ENCODE measurements at regions not wholly inside any gene's neighbourhood (a gene's known extent, or its start where the extent isn't known, plus 50 kb on each side); places are given as distances from the start of the nearest gene placed in this dataset.

DNA sequence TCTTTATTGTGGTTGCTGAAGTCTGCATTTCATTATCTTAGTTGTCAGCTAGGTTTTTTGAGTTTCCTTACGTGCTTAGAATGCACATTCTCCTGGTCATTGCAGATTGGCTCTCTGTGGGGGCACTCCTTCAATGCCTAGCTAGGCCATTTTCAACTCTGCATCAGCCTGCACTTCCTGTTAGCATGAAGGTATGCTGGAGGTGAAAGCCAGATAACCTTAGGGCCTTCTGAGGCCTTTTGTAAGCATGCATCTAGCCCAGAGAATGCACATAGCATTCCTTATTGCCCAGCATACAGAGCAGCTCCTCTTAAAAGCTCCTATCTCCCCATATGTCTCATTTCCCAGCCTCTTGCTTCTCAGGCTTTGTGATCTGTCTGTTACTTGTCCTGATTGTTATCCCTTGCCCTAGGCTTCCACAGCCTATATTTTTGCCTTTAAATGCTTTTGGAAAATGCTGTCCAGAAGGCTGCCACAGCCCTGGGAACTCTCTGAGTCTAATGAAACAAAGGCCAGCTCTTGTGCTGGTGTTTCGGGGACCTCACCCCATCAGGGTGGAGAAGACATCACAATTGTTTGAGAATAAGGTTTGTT lies 108.1 kb upstream of the IGFBP3 start:
- TF ChIP-seq, protein P1, sequence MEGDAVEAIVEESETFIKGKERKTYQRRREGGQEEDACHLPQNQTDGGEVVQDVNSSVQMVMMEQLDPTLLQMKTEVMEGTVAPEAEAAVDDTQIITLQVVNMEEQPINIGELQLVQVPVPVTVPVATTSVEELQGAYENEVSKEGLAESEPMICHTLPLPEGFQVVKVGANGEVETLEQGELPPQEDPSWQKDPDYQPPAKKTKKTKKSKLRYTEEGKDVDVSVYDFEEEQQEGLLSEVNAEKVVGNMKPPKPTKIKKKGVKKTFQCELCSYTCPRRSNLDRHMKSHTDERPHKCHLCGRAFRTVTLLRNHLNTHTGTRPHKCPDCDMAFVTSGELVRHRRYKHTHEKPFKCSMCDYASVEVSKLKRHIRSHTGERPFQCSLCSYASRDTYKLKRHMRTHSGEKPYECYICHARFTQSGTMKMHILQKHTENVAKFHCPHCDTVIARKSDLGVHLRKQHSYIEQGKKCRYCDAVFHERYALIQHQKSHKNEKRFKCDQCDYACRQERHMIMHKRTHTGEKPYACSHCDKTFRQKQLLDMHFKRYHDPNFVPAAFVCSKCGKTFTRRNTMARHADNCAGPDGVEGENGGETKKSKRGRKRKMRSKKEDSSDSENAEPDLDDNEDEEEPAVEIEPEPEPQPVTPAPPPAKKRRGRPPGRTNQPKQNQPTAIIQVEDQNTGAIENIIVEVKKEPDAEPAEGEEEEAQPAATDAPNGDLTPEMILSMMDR (IDR thresholded peaks at IDR 0.05), result no peak
- no peak for TF ChIP-seq POLR2A (IDR thresholded peaks at IDR 0.05)

Data from thyroid gland (tissue), 4 donors.